Dendritic cell treated with granulocyte-macrophage colony-stimulating factor and Interleukin-4, amounts not matched to agents 40 ng/mL and 50 ng/mL, for 4 days (primary cell): ENCODE measurements at regions not wholly inside any gene's neighbourhood (a gene's known extent, or its start where the extent isn't known, plus 50 kb on each side); places are given as distances from the start of the nearest gene placed in this dataset.

Experiments
- H3K27ac Mint-ChIP-seq: one replicate; pipeline ENCODE4 v1.8.0; 2022; ENCODE audit warnings: mild to moderate bottlenecking, mixed read lengths
- H3K27me3 Mint-ChIP-seq: one replicate; pipeline ENCODE4 v1.8.0; 2022; ENCODE audit warnings: mild to moderate bottlenecking, mixed read lengths
- H3K36me3 Mint-ChIP-seq: one replicate; pipeline ENCODE4 v1.8.0; 2022; ENCODE audit warnings: low read depth, mixed read lengths
- H3K4me1 Mint-ChIP-seq: one replicate; pipeline ENCODE4 v1.8.0; 2022; ENCODE audit warnings: low read depth, mixed read lengths
- H3K4me3 Mint-ChIP-seq: one replicate; pipeline ENCODE4 v1.8.0; 2022; ENCODE audit warnings: mild to moderate bottlenecking, moderate library complexity, mixed read lengths
- H3K9me3 Mint-ChIP-seq: one replicate; pipeline ENCODE4 v1.8.0; 2022; ENCODE audit warnings: mixed read lengths
- intact Hi-C: fragments of 100-400 bp; cut with micrococcal nuclease; formaldehyde crosslinking; loops from one replicate; pipeline ENCODE4 v1.15.0; 2022

GRCh38 chr6:134511984-134512683, 194.2 kb upstream of the SGK1 start:
- H3K4me1 Mint-ChIP-seq = peaks cover 24% of the 10 kb centered on the region
- no peaks in the 10 kb centered on the region for H3K36me3 Mint-ChIP-seq
- H3K9me3 Mint-ChIP-seq = no peaks in the 10 kb centered on the region
- H3K4me3 Mint-ChIP-seq = no peak overlapping the region
- intact Hi-C loops = loop anchor here (5.0 to 10.0 kb wide), 3 partner anchors 75 to 337 kb away; no protein-coding TSS in a partner anchor
- H3K27ac Mint-ChIP-seq = peak overlapping the region; percentile 71
- no peaks in the 10 kb centered on the region for H3K27me3 Mint-ChIP-seq

GRCh38 chr6:134510920-134511319, 193.0 kb upstream of the SGK1 start:
- no peaks in the 10 kb centered on the region for H3K27me3 Mint-ChIP-seq
- intact Hi-C loops = loop anchor here (5.0 to 10.0 kb wide), 3 partner anchors 74 to 336 kb away; no protein-coding TSS in a partner anchor

GRCh38 chr6:134510142-134510541, 192.2 kb upstream of the SGK1 start:
- H3K27ac Mint-ChIP-seq = no peak overlapping the region
- H3K27me3 Mint-ChIP-seq = no peaks in the 10 kb centered on the region
- H3K4me3 Mint-ChIP-seq = no peak overlapping the region
- H3K36me3 Mint-ChIP-seq = no peaks in the 10 kb centered on the region
- peaks cover 24% of the 10 kb centered on the region for H3K4me1 Mint-ChIP-seq
- no peaks in the 10 kb centered on the region for H3K9me3 Mint-ChIP-seq
- intact Hi-C loops = loop anchor here (5.0 to 10.0 kb wide), 3 partner anchors 73 to 335 kb away; no protein-coding TSS in a partner anchor

More at GRCh38 chr6:134510920-134511319, 193.0 kb upstream of the SGK1 start:
- Mint-ChIP-seq H3K27ac (no peak overlapping the region), H3K9me3 (no peaks in the 10 kb centered on the region), H3K36me3 (no peaks in the 10 kb centered on the region), H3K4me3 (no peak overlapping the region), H3K4me1 (peaks cover 24% of the 10 kb centered on the region)

GRCh38 chr6:134508862-134509498, 191.1 kb upstream of the SGK1 start:
- Mint-ChIP-seq H3K9me3 (no peaks in the 10 kb centered on the region), H3K36me3 (no peaks in the 10 kb centered on the region), H3K4me3 (no peak overlapping the region), H3K4me1 (peaks cover 24% of the 10 kb centered on the region), H3K27me3 (no peaks in the 10 kb centered on the region), H3K27ac (no peak overlapping the region)
- intact Hi-C loops = no loop called here

GRCh38 chr6:134506162-134506561, 188.2 kb upstream of the SGK1 start:
- H3K36me3 Mint-ChIP-seq = no peaks in the 10 kb centered on the region
- intact Hi-C loops = no loop called here
- peaks cover 2% of the 10 kb centered on the region for H3K27me3 Mint-ChIP-seq
- no peak overlapping the region for H3K4me3 Mint-ChIP-seq
- no peaks in the 10 kb centered on the region for H3K9me3 Mint-ChIP-seq
- peaks cover 14% of the 10 kb centered on the region for H3K4me1 Mint-ChIP-seq
- no peak overlapping the region for H3K27ac Mint-ChIP-seq

- intact Hi-C loops = loop anchor here (5.0 kb wide), 1 partner anchor 64 kb away; no protein-coding TSS in a partner anchor
- Mint-ChIP-seq H3K9me3 (no peaks in the 10 kb centered on the region), H3K27me3 (peaks cover 2% of the 10 kb centered on the region), H3K4me1 (peaks cover 8% of the 10 kb centered on the region), H3K27ac (no peak overlapping the region), H3K4me3 (no peak overlapping the region), H3K36me3 (no peaks in the 10 kb centered on the region)
Measured at GRCh38 chr6:134503585-134504281, 185.8 kb upstream of the SGK1 start.

GRCh38 chr6:134502614-134503549, 185.0 kb upstream of the SGK1 start:
- intact Hi-C loops = loop anchor here (5.0 kb wide), 1 partner anchor 64 kb away; no protein-coding TSS in a partner anchor
- H3K27me3 Mint-ChIP-seq = peaks cover 4% of the 10 kb centered on the region
- H3K36me3 Mint-ChIP-seq = no peaks in the 10 kb centered on the region

GRCh38 chr6:134495890-134496248, 178.0 kb upstream of the SGK1 start:
- intact Hi-C loops = no loop called here
- H3K27ac Mint-ChIP-seq = no peak overlapping the region
- H3K36me3 Mint-ChIP-seq = no peaks in the 10 kb centered on the region
- H3K27me3 Mint-ChIP-seq = peaks cover 2% of the 10 kb centered on the region
- peaks cover 5% of the 10 kb centered on the region for H3K4me1 Mint-ChIP-seq
- H3K9me3 Mint-ChIP-seq = no peaks in the 10 kb centered on the region
- no peak overlapping the region for H3K4me3 Mint-ChIP-seq

More at GRCh38 chr6:134502614-134503549, 185.0 kb upstream of the SGK1 start:
- H3K4me3 Mint-ChIP-seq = no peak overlapping the region
- H3K9me3 Mint-ChIP-seq = no peaks in the 10 kb centered on the region
- peak overlapping the region; percentile 5 for H3K27ac Mint-ChIP-seq
- H3K4me1 Mint-ChIP-seq = peaks cover 12% of the 10 kb centered on the region

- H3K36me3 Mint-ChIP-seq = no peaks in the 10 kb centered on the region
- H3K4me1 Mint-ChIP-seq = peaks cover 5% of the 10 kb centered on the region
- H3K27me3 Mint-ChIP-seq = peaks cover 2% of the 10 kb centered on the region
- intact Hi-C loops = no loop called here
- no peak overlapping the region for H3K4me3 Mint-ChIP-seq
- no peaks in the 10 kb centered on the region for H3K9me3 Mint-ChIP-seq
- no peak overlapping the region for H3K27ac Mint-ChIP-seq
Measured at GRCh38 chr6:134495203-134495889, 177.4 kb upstream of the SGK1 start.

GRCh38 chr6:134493789-134494188, 175.9 kb upstream of the SGK1 start:
- Mint-ChIP-seq H3K27ac (no peak overlapping the region), H3K9me3 (no peaks in the 10 kb centered on the region), H3K36me3 (no peaks in the 10 kb centered on the region), H3K4me3 (no peak overlapping the region), H3K4me1 (peaks cover 5% of the 10 kb centered on the region), H3K27me3 (peaks cover 2% of the 10 kb centered on the region)
- intact Hi-C loops = no loop called here

- no peaks in the 10 kb centered on the region for H3K9me3 Mint-ChIP-seq
- H3K36me3 Mint-ChIP-seq = no peaks in the 10 kb centered on the region
- no peak overlapping the region for H3K4me3 Mint-ChIP-seq
- no peak overlapping the region for H3K27ac Mint-ChIP-seq
- intact Hi-C loops = no loop called here
- no peaks in the 10 kb centered on the region for H3K27me3 Mint-ChIP-seq
- H3K4me1 Mint-ChIP-seq = no peaks in the 10 kb centered on the region
Measured at GRCh38 chr6:134491477-134491876, 173.6 kb upstream of the SGK1 start.

GRCh38 chr6:134482593-134483270, 164.8 kb upstream of the SGK1 start:
- Mint-ChIP-seq H3K4me1 (peaks cover 7% of the 10 kb centered on the region), H3K27ac (no peak overlapping the region), H3K4me3 (no peak overlapping the region)

More at GRCh38 chr6:134482593-134483270, 164.8 kb upstream of the SGK1 start:
- H3K9me3 Mint-ChIP-seq = no peaks in the 10 kb centered on the region
- H3K36me3 Mint-ChIP-seq = no peaks in the 10 kb centered on the region
- intact Hi-C loops = loop anchor here (10.0 kb wide), 1 partner anchor 132 kb away; no protein-coding TSS in a partner anchor
- H3K27me3 Mint-ChIP-seq = peaks cover 4% of the 10 kb centered on the region
